Transverse colon (tissue), 4 donors: ENCODE measurements at regions not wholly inside any gene's neighbourhood (a gene's known extent, or its start where the extent isn't known, plus 50 kb on each side); places are given as distances from the start of the nearest gene placed in this dataset.

Experiments used
- DNase-seq: peaks from one replicate; pipeline ENCODE4 v3.0.0-alpha.2; 2019
- H3K27ac ChIP-seq, 4 donors: fragments of 200-600 bp; sonication (generic); 2 replicates each; pipeline ENCODE4 v1.5.1; 2016 to 2018; ENCODE audit warnings: inconsistent platforms in 4 of 4
- H3K27me3 ChIP-seq: fragments of 200-600 bp; sonication (generic); 2 replicates; pipeline ENCODE4 v1.5.1; 2017; ENCODE audit warnings: inconsistent platforms
- H3K36me3 ChIP-seq, 4 donors: fragments of 200-600 bp; sonication (generic); 2 replicates each; pipeline ENCODE4 v1.5.1; 2017 to 2019; ENCODE audit warnings: inconsistent platforms in 4 of 4
- H3K4me1 ChIP-seq, 4 donors: fragments of 200-600 bp; sonication (generic); 2 replicates each; pipeline ENCODE4 v1.5.1; 2017 to 2020; ENCODE audit warnings: inconsistent platforms in 4 of 4
- H3K4me3 ChIP-seq, 4 donors: fragments of 200-600 bp; sonication (generic); 1 replicate in 1 of 4; 2 replicates in 3 of 4; pipeline versions ENCODE4 v1.5.1 to v1.6.1; 2017 to 2019; ENCODE audit warnings: inconsistent platforms in 4 of 4
- H3K9me3 ChIP-seq, 2 donors: fragments of 200-600 bp; sonication (generic); 2 replicates each; pipeline ENCODE4 v1.5.1; 2017 to 2019; ENCODE audit warnings: inconsistent platforms in 2 of 2
- CTCF ChIP-seq, 5 experiments: fragments of 200-600 bp in 3 of 5; fragments of 450-650 bp in 2 of 5; sonication (generic) in 3 of 5; IDR thresholded peaks; 1 replicate in 2 of 5; 2 replicates in 3 of 5; pipeline ENCODE4 v1.5.1; 2016 to 2017; ENCODE audit warnings: antibody characterized with exemption in 5 of 5, inconsistent platforms in 3 of 5, mild to moderate bottlenecking in 2 of 5, moderate library complexity in 1 of 5
- EP300 ChIP-seq: sonication (generic); formaldehyde crosslinking; IDR thresholded peaks from one replicate; pipeline ENCODE4 v1.6.1; 2017; ENCODE audit warnings: antibody characterized with exemption, low read depth
- POLR2A ChIP-seq: fragments of 450-650 bp; IDR thresholded peaks from one replicate; pipeline ENCODE4 v1.6.1; 2016; ENCODE audit warnings: antibody characterized with exemption, mild to moderate bottlenecking, moderate library complexity
- POLR2AphosphoS5 ChIP-seq, 3 donors: sonication (generic); formaldehyde crosslinking; IDR thresholded peaks; one replicate each; pipeline ENCODE4 v1.6.1; 2016; ENCODE audit warnings: antibody characterized with exemption in 3 of 3
- WGBS, 2 donors: methylation state at CpG; one replicate each; pipeline ENCODE4 v1.1.5; 2018; ENCODE audit warnings: low coverage in 1 of 2; 5-methylcytosine and 5-hydroxymethylcytosine counted together
- in situ Hi-C, 4 donors: fragments of 200-750 bp; cut with MboI; loops; one replicate each; pipeline versions ENCODE4 v1.15.0 to v1.15.1; 2017; ENCODE audit warnings: low sequenced_read_pairs in 3 of 4, low pct_ligation_motif_present in 1 of 4, low pct_unique_long_range_greater_than_20kb in 1 of 4
- intact Hi-C: fragments of 100-400 bp; cut with DNase I; formaldehyde crosslinking; loops from one replicate; pipeline ENCODE4 v1.15.1; 2023; ENCODE audit warnings: low total_unique reads

GRCh38 chr17:79368521-79368920 lies 242.3 kb downstream of the RBFOX3 start:
- in situ Hi-C loops (no loop called here), intact Hi-C loops (no loop called here)
- Histone ChIP-seq H3K27me3 (peaks cover 42% of the 10 kb centered on the region), H3K4me1 (peaks cover 0 to 12% (median 3%) of the 10 kb centered on the region in 4 donors), H3K9me3 (no peaks in the 10 kb centered on the region), H3K4me3 (no peak overlapping the region), H3K36me3 (no peaks in the 10 kb centered on the region), H3K27ac (no peak overlapping the region)
- DNase-seq, result no peak
- no peak for TF ChIP-seq CTCF (IDR thresholded peaks at IDR 0.05)
- no peak for TF ChIP-seq POLR2AphosphoS5 (IDR thresholded peaks at IDR 0.05)
- no peak for TF ChIP-seq POLR2A
- TF ChIP-seq EP300, result no peak
- WGBS, 2 donors, result 78 to 87% methylated on average over 3 to 9 of the region's 9 CpGs

DNA sequence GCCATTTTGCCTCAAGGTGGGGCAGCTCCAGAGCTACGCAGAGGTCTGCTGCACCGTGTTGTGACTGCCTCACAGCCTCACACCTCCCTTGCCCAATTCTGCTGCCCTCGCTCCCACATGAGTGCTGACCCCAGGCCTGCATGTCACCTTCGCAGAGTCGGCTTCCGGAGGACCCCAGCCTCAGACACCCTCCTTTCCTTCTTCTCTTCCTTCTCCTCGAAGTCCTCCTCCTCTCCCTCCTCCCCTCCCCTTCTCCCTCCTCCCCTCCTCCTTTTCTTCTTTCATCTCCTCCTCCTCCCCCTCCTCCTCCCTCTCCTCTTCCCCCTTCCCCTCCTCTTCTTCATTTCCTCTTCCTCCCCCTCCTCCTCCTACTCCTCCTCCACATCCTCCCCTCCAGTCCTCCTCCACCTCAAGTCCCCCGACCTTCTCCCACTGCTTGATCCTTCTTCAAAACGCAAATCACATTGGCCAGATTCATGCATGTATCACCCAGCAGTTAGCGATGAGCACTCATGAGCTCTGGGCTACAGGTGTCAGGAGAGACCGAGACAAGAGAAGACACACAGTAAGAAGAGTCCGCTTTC lies 243.8 kb downstream of the RBFOX3 start:
- H3K27ac ChIP-seq, result no peak overlapping the region
- H3K9me3 ChIP-seq, result no peaks in the 10 kb centered on the region
- H3K36me3 ChIP-seq, result no peaks in the 10 kb centered on the region
- in situ Hi-C loops, result no loop called here
- WGBS, 2 donors, result 65% methylated on average over 12 of the region's 12 CpGs; no CpG with 5 or more reads in 1 of the 2 donors
- peaks cover 0 to 6% (median 0%) of the 10 kb centered on the region in 4 donors for H3K4me1 ChIP-seq
- H3K27me3 ChIP-seq, result peaks cover 54% of the 10 kb centered on the region
- intact Hi-C loops, result no loop called here
- no peak overlapping the region for H3K4me3 ChIP-seq
- DNase-seq, result no peak
- no peak for TF ChIP-seq EP300
- TF ChIP-seq CTCF (IDR thresholded peaks at IDR 0.05), result no peak
- no peak for TF ChIP-seq POLR2AphosphoS5 (IDR thresholded peaks at IDR 0.05)
- TF ChIP-seq POLR2A, result no peak

GRCh38 chr17:79365836-79366770 lies 244.7 kb downstream of the RBFOX3 start:
- Histone ChIP-seq H3K9me3 (no peaks in the 10 kb centered on the region), H3K4me1 (peaks cover 0 to 2% (median 0%) of the 10 kb centered on the region in 4 donors), H3K27ac (no peak overlapping the region), H3K27me3 (peaks cover 58% of the 10 kb centered on the region), H3K36me3 (no peaks in the 10 kb centered on the region), H3K4me3 (no peak overlapping the region)
- WGBS, 2 donors, result 55% methylated on average over 28 of the region's 28 CpGs; no CpG with 5 or more reads in 1 of the 2 donors
- in situ Hi-C loops, result no loop called here
- no peak for TF ChIP-seq POLR2AphosphoS5 (IDR thresholded peaks at IDR 0.05)
- no peak for TF ChIP-seq POLR2A
- no peak for TF ChIP-seq CTCF (IDR thresholded peaks at IDR 0.05)
- no peak for TF ChIP-seq EP300
- no peak for DNase-seq
- intact Hi-C loops, result no loop called here

GRCh38 chr17:79365351-79365750 lies 245.5 kb downstream of the RBFOX3 start:
- Histone ChIP-seq H3K27me3 (peaks cover 60% of the 10 kb centered on the region), H3K9me3 (no peaks in the 10 kb centered on the region), H3K4me3 (no peak overlapping the region), H3K4me1 (no peaks in the 10 kb centered on the region), H3K36me3 (no peaks in the 10 kb centered on the region), H3K27ac (no peak overlapping the region)
- no peak for DNase-seq
- in situ Hi-C loops (no loop called here), intact Hi-C loops (no loop called here)
- TF ChIP-seq EP300 (no peak), POLR2A (no peak), POLR2AphosphoS5 (IDR thresholded peaks at IDR 0.05) (no peak), CTCF (IDR thresholded peaks at IDR 0.05) (no peak)
- 93 to 94% methylated on average over 9 to 12 of the region's 12 CpGs for WGBS, 2 donors
